ENCODE measurements at regions not wholly inside any gene's neighbourhood (a gene's known extent, or its start where the extent isn't known, plus 50 kb on each side); places are given as distances from the start of the nearest gene placed in this dataset.
"Not testable (repeated sequence)": the region's sequence is repeated elsewhere in the genome, so short reads cannot be mapped to it uniquely, and the experiment has no call there.

GRCh38 chr15:66878761-66879160, 176.7 kb downstream of the SMAD6 start:
- no peak for DNase-seq (ENCODE audit: low spot score)
- intact Hi-C loops (cut with DNase I) = no loop called here

GRCh38 chr15:66879531-66880368, 177.7 kb downstream of the SMAD6 start:
- intact Hi-C loops (cut with DNase I) = no loop called here
- no peak for DNase-seq (ENCODE audit: low spot score)

- intact Hi-C loops (cut with DNase I) = no loop called here
- DNase-seq (ENCODE audit: low spot score) = no peak
Observed at GRCh38 chr15:66880380-66881155, 178.5 kb downstream of the SMAD6 start.

- DNase-seq (ENCODE audit: low spot score) = no peak
- intact Hi-C loops (cut with DNase I) = no loop called here
Observed at GRCh38 chr15:66881173-66881905, 179.3 kb downstream of the SMAD6 start.

GRCh38 chr15:66882251-66883020, 180.4 kb downstream of the SMAD6 start:
- no peak for DNase-seq (ENCODE audit: low spot score)
- intact Hi-C loops (cut with DNase I) = no loop called here

- peak; percentile 97 for DNase-seq (ENCODE audit: low spot score)
- intact Hi-C loops (cut with DNase I) = no loop called here
Observed at GRCh38 chr15:66883284-66883911, 181.4 kb downstream of the SMAD6 start.

GRCh38 chr15:66884115-66884622, 181.2 kb upstream of the SMAD3 start:
- DNase-seq (ENCODE audit: low spot score) = no peak
- intact Hi-C loops (cut with DNase I) = no loop called here

- intact Hi-C loops (cut with DNase I) = no loop called here
- DNase-seq (ENCODE audit: low spot score) = no peak
Observed at GRCh38 chr15:66884661-66885237, 180.7 kb upstream of the SMAD3 start.

GRCh38 chr15:66885281-66885915, 180.0 kb upstream of the SMAD3 start:
- intact Hi-C loops (cut with DNase I) = no loop called here
- DNase-seq (ENCODE audit: low spot score) = no peak

- intact Hi-C loops (cut with DNase I) = no loop called here
- no peak for DNase-seq (ENCODE audit: low spot score)
Observed at GRCh38 chr15:66886241-66886675, 179.1 kb upstream of the SMAD3 start.

- DNase-seq (ENCODE audit: low spot score) = no peak
- intact Hi-C loops (cut with DNase I) = no loop called here
Observed at GRCh38 chr15:66886686-66887273, 178.6 kb upstream of the SMAD3 start.

GRCh38 chr15:66889298-66889697, 176.1 kb upstream of the SMAD3 start:
- DNase-seq (ENCODE audit: low spot score); intact Hi-C loops (cut with DNase I): not testable (repeated sequence)

GRCh38 chr15:66891776-66892175, 173.6 kb upstream of the SMAD3 start:
- intact Hi-C loops (cut with DNase I) = no loop called here
- no peak for DNase-seq (ENCODE audit: low spot score)

GRCh38 chr15:66893294-66893693, 172.1 kb upstream of the SMAD3 start:
- intact Hi-C loops (cut with DNase I) = no loop called here
- no peak for DNase-seq (ENCODE audit: low spot score)

- DNase-seq (ENCODE audit: low spot score) = no peak
- intact Hi-C loops (cut with DNase I) = no loop called here
Observed at GRCh38 chr15:66894363-66894762, 171.0 kb upstream of the SMAD3 start.

GRCh38 chr15:66894986-66895780, 170.2 kb upstream of the SMAD3 start:
- no peak for DNase-seq (ENCODE audit: low spot score)

More at GRCh38 chr15:66894986-66895780, 170.2 kb upstream of the SMAD3 start:
- intact Hi-C loops (cut with DNase I) = no loop called here

Measured in posterior vena cava (tissue), 2 donors.